BJ (cell line): ENCODE measurements at regions not wholly inside any gene's neighbourhood (a gene's known extent, or its start where the extent isn't known, plus 50 kb on each side); places are given as distances from the start of the nearest gene placed in this dataset.

ENCODE experiments used
- CTCF ChIA-PET: fragments of 350-600 bp; formaldehyde crosslinking; extraction: SDS; loops from one replicate; lab custom pipeline; 2021; ENCODE audit warnings: antibody characterized with exemption, inconsistent platforms; lab: Yijun Ruan, JAX
- POLR2A ChIA-PET: fragments of 300-600 bp; sonication (Branson Sonifier 250); formaldehyde crosslinking; extraction: SDS; loops from one replicate; lab custom pipeline; 2021; ENCODE audit warnings: antibody characterized with exemption; lab: Charles Lee
- DNase-seq: peaks from one replicate; pipeline ENCODE4 v3.0.0-alpha.2; 2011; ENCODE audit warnings: low read depth
- H3K27me3 ChIP-seq: 2 replicates; pipeline ENCODE4 v1.6.0; 2011; ENCODE audit warnings: low read length; ENCODE audit not compliant: control insufficient read depth, insufficient read depth
- H3K36me3 ChIP-seq: 2 replicates; pipeline ENCODE4 v1.5.1; 2011; ENCODE audit warnings: low read length; ENCODE audit not compliant: control insufficient read depth, insufficient read depth
- H3K4me3 ChIP-seq: 2 replicates; pipeline ENCODE4 v1.5.1; 2011; ENCODE audit warnings: low read depth, mild to moderate bottlenecking, control low read depth, low read length
- CTCF ChIP-seq: IDR thresholded peaks from 2 replicates; pipeline ENCODE4 v1.5.1; 2011; ENCODE audit warnings: low read depth, mild to moderate bottlenecking, control low read depth, inconsistent platforms, low read length, moderate library complexity; ENCODE audit not compliant: insufficient read depth

- ChIA-PET POLR2A (no interaction called here), CTCF (no interaction called here)
- TF ChIP-seq CTCF, result no peak
- H3K4me3 ChIP-seq, result no peak overlapping the region
- H3K27me3 ChIP-seq, result peaks cover 5% of the 10 kb centered on the region
- DNase-seq, result no peak
- H3K36me3 ChIP-seq, result no peaks in the 10 kb centered on the region
These were observed 102.9 kb downstream of the GATA6 start for GRCh38 chr18:22272242-22272641.

- H3K27me3 ChIP-seq, result peaks cover 5% of the 10 kb centered on the region
- H3K4me3 ChIP-seq, result no peak overlapping the region
- ChIA-PET CTCF (no interaction called here), POLR2A (no interaction called here)
- H3K36me3 ChIP-seq, result no peaks in the 10 kb centered on the region
- no peak for DNase-seq
- TF ChIP-seq CTCF, result no peak
These were observed 101.6 kb downstream of the GATA6 start for GRCh38 chr18:22271030-22271429.

GRCh38 chr18:22268641-22269128 is 99.3 kb downstream of the GATA6 start:
- Histone ChIP-seq H3K27me3 (peaks cover 4% of the 10 kb centered on the region), H3K36me3 (no peaks in the 10 kb centered on the region), H3K4me3 (no peak overlapping the region)
- ChIA-PET CTCF (no interaction called here), POLR2A (no interaction called here)
- DNase-seq, result no peak
- no peak for TF ChIP-seq CTCF

GRCh38 chr18:22267697-22268096 is 98.3 kb downstream of the GATA6 start:
- peaks cover 4% of the 10 kb centered on the region for H3K27me3 ChIP-seq
- no peak for TF ChIP-seq CTCF
- no peak for DNase-seq
- no peak overlapping the region for H3K4me3 ChIP-seq
- ChIA-PET POLR2A (no interaction called here), CTCF (interaction anchor here (1.0 kb wide), 1 partner anchor 11 kb away, joined by 5 read pairs; no protein-coding TSS in a partner anchor)
- no peaks in the 10 kb centered on the region for H3K36me3 ChIP-seq

- no peaks in the 10 kb centered on the region for H3K36me3 ChIP-seq
- POLR2A ChIA-PET, result no interaction called here
- no peak for DNase-seq
- no peak overlapping the region for H3K4me3 ChIP-seq
- no peak for TF ChIP-seq CTCF
- CTCF ChIA-PET, result interaction anchor here (1.0 kb wide), 1 partner anchor 11 kb away, joined by 5 read pairs; no protein-coding TSS in a partner anchor
- peaks cover 4% of the 10 kb centered on the region for H3K27me3 ChIP-seq
These were observed 97.8 kb downstream of the GATA6 start for GRCh38 chr18:22267225-22267624.
